HEK293T (cell line): ENCODE measurements at regions not wholly inside any gene's neighbourhood (a gene's known extent, or its start where the extent isn't known, plus 50 kb on each side); places are given as distances from the start of the nearest gene placed in this dataset.

Experiments used
- BHLHE40 ChIP-seq: fragments of 450-650 bp; IDR thresholded peaks from 2 replicates; pipeline ENCODE4 v1.6.1; 2016; ENCODE audit warnings: mild to moderate bottlenecking, moderate library complexity, borderline replicate concordance
- FOXK2 ChIP-seq: fragments of 450-650 bp; IDR thresholded peaks from 2 replicates; pipeline ENCODE4 v1.6.1; 2016; ENCODE audit warnings: mild to moderate bottlenecking
- NFRKB ChIP-seq: fragments of 450-650 bp; IDR thresholded peaks from 2 replicates; pipeline ENCODE4 v1.6.1; 2016; ENCODE audit warnings: mild to moderate bottlenecking, moderate library complexity
- PKNOX1 ChIP-seq: fragments of 450-650 bp; IDR thresholded peaks from 2 replicates; pipeline ENCODE4 v1.6.1; 2016
- SP1 ChIP-seq: fragments of 450-650 bp; IDR thresholded peaks from 2 replicates; pipeline ENCODE4 v1.6.1; 2017
- SUZ12 ChIP-seq: fragments of 450-650 bp; IDR thresholded peaks from 2 replicates; pipeline ENCODE4 v1.6.1; 2016; ENCODE audit warnings: mild to moderate bottlenecking
- TARDBP ChIP-seq: fragments of 450-650 bp; IDR thresholded peaks from 2 replicates; pipeline ENCODE4 v1.6.1; 2016

DNA sequence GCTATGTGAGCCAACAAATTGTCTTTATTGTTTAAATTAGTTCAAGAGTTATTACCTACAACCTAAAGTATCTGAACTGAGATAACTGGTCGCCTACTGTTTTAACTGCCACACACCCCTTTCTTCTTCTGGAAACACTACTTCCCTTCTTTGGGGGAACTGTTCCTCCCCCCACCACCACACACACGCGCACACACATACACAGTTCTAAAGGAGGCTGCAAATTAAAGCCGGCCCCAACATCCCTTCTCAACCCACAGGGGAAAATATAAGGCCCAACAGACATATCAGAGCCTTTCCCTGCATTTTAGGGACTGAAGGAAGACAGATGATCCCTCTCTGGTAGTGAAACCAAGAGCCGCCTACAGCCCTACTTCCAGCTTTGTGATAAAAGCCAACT lies 348.0 kb upstream of the JARID2 start:
- no peak for TF ChIP-seq SP1
- TF ChIP-seq BHLHE40: no peak
- no peak for TF ChIP-seq FOXK2
- no peak for TF ChIP-seq SUZ12
- TF ChIP-seq NFRKB: no peak
- TF ChIP-seq PKNOX1: no peak
- TF ChIP-seq TARDBP: no peak
